Activated T-helper 17 cell treated with anti-CD3 and anti-CD28 coated beads, Interleukin-2, amount 50 U/mL, for 72 hours (primary cell): ENCODE measurements at regions not wholly inside any gene's neighbourhood (a gene's known extent, or its start where the extent isn't known, plus 50 kb on each side); places are given as distances from the start of the nearest gene placed in this dataset.

Experiments
- ATAC-seq: fragments of 150-1000 bp; cut with Tn5 transposase; replicated peaks from 2 replicates; pipeline ENCODE4 v1.10.0; 2021; ENCODE audit warnings: mild to moderate bottlenecking, moderate library complexity
- H3K27ac Mint-ChIP-seq: one replicate; pipeline ENCODE4 v1.8.0; 2022; ENCODE audit warnings: mixed read lengths
- H3K27me3 Mint-ChIP-seq: one replicate; pipeline ENCODE4 v1.8.0; 2022; ENCODE audit warnings: mixed read lengths
- H3K36me3 Mint-ChIP-seq: one replicate; pipeline ENCODE4 v1.8.0; 2022; ENCODE audit warnings: low read depth, mild to moderate bottlenecking, mixed read lengths
- H3K4me1 Mint-ChIP-seq: one replicate; pipeline ENCODE4 v1.8.0; 2022; ENCODE audit warnings: mixed read lengths
- H3K4me3 Mint-ChIP-seq: one replicate; pipeline ENCODE4 v1.8.0; 2022; ENCODE audit warnings: mild to moderate bottlenecking, mixed read lengths
- H3K9me3 Mint-ChIP-seq: one replicate; pipeline ENCODE4 v1.8.0; 2022; ENCODE audit warnings: mixed read lengths

DNA sequence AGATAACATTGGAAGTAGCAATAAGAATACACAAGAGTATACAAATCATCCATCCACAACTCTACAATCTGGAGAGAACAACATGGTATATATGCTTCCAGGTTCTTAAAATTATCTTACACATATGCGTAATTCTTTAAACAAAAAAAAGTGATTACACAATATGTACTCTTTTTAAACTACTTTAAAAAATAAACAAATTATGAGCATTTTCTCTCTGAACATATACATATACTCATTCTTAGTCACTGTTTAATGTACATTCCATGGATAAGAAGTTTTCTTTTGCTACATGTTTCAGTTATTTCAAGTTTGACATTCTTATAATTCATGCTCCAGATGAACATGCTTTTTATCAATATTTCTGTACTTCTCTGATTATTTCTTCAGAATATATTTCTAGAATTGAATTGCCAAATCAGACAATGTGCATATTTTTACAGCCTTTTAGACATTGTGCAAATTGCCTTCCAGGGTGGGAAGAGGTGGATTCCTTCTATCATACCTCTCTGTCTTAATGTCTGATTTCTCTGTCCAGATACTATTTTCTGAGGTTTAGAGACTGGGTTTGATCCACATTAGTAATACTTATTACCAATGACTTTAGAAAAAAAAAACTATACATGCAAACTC, 551.6 kb downstream of the METTL15 start:
- Mint-ChIP-seq H3K4me3 (no peak overlapping the region), H3K27me3 (peaks cover 3% of the 10 kb centered on the region), H3K27ac (no peak overlapping the region), H3K4me1 (no peaks in the 10 kb centered on the region), H3K9me3 (peaks cover 12% of the 10 kb centered on the region), H3K36me3 (no peaks in the 10 kb centered on the region)
- ATAC-seq, result no peak

DNA sequence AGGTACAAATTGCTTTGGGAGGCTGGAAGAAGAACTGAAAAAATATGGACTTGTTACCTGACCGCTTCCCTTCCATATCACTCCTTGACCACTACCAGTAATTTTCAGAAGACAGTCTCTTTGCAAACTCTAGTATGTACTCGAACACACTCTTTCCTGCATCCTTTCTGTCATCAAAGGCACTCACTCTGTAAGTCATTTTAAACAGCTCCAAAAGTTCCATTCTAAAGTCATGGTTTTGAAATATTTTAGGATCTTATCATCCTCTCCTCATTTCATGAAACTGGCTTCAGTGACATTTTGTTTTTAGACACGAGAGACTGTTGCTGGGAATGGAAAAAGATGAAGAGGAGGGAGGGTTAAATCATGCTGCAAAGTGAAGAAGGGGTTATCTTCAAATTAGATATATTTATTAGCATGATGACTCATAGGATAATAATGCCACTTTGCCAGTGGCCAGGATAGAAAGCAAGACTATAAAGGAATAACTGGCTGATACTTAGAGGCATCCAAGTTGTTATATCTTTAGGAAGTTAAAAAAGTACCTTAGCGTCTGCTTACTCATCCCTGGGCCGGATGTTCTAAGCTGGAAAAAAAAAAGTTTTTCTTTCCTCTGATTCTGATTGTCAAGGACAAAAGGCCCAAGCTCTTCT, 549.3 kb downstream of the METTL15 start:
- Mint-ChIP-seq H3K36me3 (no peaks in the 10 kb centered on the region), H3K4me3 (no peak overlapping the region), H3K27me3 (peaks cover 3% of the 10 kb centered on the region), H3K4me1 (no peaks in the 10 kb centered on the region), H3K27ac (no peak overlapping the region), H3K9me3 (peaks cover 3% of the 10 kb centered on the region)
- ATAC-seq, result no peak

DNA sequence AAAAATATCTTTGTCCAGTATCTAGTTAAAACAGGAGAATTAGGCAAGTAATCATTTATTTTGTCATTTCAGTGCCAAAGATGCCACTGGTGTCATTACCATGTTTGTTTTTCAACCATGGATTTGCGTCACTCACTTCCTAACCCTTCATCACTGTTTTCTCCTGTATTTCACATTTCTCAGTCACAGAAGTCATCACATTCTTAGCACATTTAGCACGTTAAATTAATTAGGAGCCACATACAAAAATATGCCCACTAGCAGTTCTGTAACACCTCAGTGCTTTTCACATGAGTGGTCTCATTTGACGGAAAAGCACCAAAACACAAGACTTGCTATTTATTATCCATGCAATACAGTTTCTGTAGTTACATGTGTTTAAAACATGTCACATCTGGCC, 546.0 kb downstream of the METTL15 start:
- no peak overlapping the region for H3K4me3 Mint-ChIP-seq
- H3K36me3 Mint-ChIP-seq, result no peaks in the 10 kb centered on the region
- H3K27me3 Mint-ChIP-seq, result peaks cover 3% of the 10 kb centered on the region
- no peak overlapping the region for H3K27ac Mint-ChIP-seq
- H3K9me3 Mint-ChIP-seq, result peaks cover 4% of the 10 kb centered on the region
- H3K4me1 Mint-ChIP-seq, result no peaks in the 10 kb centered on the region
- ATAC-seq, result no peak

DNA sequence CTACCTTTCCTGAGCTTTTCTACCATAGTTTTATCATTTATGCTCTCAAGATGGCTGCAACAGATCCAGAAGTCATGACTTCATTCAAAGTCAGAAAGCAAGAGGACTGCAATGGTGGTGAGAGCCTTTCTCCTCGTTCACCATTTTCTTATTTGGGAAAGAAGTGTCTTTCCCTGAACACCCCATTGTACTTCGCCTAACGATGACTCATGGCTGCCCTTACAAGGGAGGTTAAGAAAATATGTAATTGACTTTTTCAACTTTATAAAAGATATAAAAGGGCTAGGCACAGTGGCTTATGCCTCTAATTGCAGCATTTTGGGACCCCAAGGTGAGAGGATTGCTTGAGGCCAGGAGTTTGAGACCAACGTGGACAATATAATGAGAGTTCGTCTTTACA, 541.7 kb downstream of the METTL15 start:
- Mint-ChIP-seq H3K9me3 (peaks cover 4% of the 10 kb centered on the region), H3K4me1 (no peaks in the 10 kb centered on the region), H3K4me3 (no peak overlapping the region), H3K36me3 (no peaks in the 10 kb centered on the region), H3K27ac (no peak overlapping the region), H3K27me3 (peaks cover 1% of the 10 kb centered on the region)
- no peak for ATAC-seq

DNA sequence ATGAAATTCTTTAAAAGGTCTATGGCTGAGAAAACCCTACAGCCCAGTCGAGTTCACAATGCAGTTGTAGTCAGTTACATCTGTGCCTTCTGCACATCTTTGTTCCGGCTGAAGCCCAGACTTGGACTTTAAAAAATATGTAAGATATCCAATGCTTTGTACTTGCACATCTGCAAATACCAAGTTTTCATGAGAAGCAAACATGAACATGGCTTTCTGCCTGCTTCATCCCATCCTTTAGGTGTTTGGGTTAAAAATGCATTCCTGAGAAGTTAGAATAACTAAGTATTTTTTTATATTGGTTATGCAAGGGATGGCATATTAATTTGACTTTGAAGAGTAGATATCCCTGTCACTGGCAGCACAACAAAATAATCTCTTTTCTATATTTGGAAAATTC, 528.4 kb downstream of the METTL15 start:
- Mint-ChIP-seq H3K9me3 (no peaks in the 10 kb centered on the region), H3K4me3 (no peak overlapping the region), H3K27me3 (no peaks in the 10 kb centered on the region), H3K27ac (no peak overlapping the region), H3K4me1 (no peaks in the 10 kb centered on the region), H3K36me3 (no peaks in the 10 kb centered on the region)
- no peak for ATAC-seq

DNA sequence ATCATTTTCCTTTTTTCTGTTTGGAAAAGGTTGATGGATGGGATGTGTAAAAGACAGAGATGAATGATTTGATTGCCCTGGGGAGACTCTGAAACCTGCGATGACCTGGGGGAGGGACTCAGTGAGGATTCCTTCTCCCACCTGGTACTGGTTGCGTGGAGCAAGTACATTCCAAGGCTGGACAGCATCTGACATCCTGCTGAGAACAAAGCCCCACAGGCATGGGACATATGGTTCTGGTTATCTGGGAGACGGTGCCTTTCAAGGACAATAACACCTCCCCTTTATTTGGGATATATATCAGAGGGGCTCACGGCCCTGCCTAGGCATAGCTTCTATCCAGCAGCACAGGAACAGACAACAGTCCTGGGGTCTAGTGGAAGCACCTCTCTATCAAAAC, 527.8 kb downstream of the METTL15 start:
- no peak for ATAC-seq
- Mint-ChIP-seq H3K9me3 (no peaks in the 10 kb centered on the region), H3K36me3 (no peaks in the 10 kb centered on the region), H3K27ac (no peak overlapping the region), H3K4me3 (no peak overlapping the region), H3K4me1 (no peaks in the 10 kb centered on the region), H3K27me3 (no peaks in the 10 kb centered on the region)

DNA sequence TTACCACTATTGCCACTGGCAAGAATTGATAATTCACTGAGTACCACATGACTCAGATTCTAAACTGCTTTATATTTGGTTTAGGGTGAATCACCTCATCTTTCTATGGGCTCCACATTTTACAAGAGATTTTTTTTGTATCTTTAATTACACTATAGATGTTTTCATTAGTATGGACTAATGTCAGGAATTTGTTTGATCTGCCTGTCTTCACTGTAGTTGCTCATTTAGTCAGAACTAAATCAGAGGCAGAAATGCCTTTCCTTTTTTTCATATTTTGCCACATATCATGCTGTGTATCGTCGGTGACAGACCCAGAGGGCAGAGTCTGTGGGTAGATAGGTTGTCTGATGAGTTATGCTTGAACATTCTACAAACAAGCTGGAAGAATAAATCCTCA, 524.1 kb downstream of the METTL15 start:
- Mint-ChIP-seq H3K27ac (no peak overlapping the region), H3K4me1 (no peaks in the 10 kb centered on the region), H3K9me3 (no peaks in the 10 kb centered on the region), H3K36me3 (no peaks in the 10 kb centered on the region), H3K4me3 (no peak overlapping the region), H3K27me3 (no peaks in the 10 kb centered on the region)
- no peak for ATAC-seq

DNA sequence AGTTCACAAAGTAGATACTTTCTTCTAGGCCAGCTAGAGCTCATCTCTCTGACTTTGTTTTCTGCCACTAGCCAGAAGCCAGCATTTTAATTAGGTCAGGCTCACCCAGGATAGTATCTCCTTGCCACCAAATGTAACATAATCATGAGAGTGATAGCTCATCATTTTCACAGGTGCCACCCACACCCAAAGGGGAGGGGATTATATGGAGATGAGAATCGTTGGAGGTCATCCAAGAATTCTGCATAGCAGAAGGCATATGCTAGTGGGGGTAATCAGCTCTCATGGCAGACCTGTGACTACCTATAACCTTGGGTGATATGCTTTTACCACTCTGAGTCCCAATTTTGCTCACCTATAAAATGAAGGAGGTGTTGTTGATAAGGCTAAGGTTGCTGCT, 523.0 kb downstream of the METTL15 start:
- Mint-ChIP-seq H3K36me3 (no peaks in the 10 kb centered on the region), H3K27ac (no peak overlapping the region), H3K9me3 (no peaks in the 10 kb centered on the region), H3K27me3 (no peaks in the 10 kb centered on the region), H3K4me3 (no peak overlapping the region), H3K4me1 (no peaks in the 10 kb centered on the region)
- no peak for ATAC-seq

DNA sequence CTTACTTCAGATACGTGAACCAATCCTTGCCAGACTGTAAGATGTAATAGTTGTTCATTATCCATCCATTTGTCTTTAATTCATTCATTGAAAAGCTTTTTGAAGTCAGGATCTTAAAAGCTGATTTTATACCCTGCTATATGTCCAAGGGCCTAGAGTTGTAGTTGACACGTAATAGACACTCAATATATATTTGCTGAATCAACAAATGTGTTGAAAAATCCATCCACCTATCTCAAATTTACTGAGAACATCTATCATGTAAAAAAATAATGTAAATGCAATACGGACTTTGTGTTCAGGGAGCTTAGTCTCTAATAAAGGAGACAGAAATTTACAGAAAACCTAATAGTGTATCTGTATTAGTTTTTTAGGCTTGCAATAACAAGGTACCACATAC, 521.0 kb downstream of the METTL15 start:
- Mint-ChIP-seq H3K36me3 (no peaks in the 10 kb centered on the region), H3K9me3 (no peaks in the 10 kb centered on the region), H3K4me1 (no peaks in the 10 kb centered on the region), H3K27ac (no peak overlapping the region), H3K27me3 (no peaks in the 10 kb centered on the region), H3K4me3 (no peak overlapping the region)
- ATAC-seq, result no peak

DNA sequence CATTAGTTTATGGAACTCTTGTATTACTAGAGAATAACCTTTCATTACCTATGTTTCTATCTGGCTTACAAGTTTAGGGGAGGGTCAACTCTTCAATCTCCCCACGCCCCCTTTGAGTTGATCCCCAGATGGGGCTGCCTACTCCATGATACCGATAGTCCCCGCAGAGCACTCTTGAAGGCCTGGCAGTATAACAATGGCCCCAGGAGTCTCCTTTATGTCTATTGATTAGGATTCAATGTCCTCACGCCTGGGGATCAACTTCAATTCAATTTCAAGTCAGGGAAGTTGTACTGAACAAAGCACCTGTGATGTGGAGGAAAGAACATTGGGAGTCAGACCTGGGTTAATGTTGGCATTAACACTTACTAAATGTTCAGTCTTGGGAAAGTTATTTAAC, 520.2 kb downstream of the METTL15 start:
- H3K4me3 Mint-ChIP-seq, result no peak overlapping the region
- peaks cover under 1% of the 10 kb centered on the region for H3K9me3 Mint-ChIP-seq
- no peaks in the 10 kb centered on the region for H3K36me3 Mint-ChIP-seq
- H3K4me1 Mint-ChIP-seq, result no peaks in the 10 kb centered on the region
- no peaks in the 10 kb centered on the region for H3K27me3 Mint-ChIP-seq
- no peak for ATAC-seq
- no peak overlapping the region for H3K27ac Mint-ChIP-seq

DNA sequence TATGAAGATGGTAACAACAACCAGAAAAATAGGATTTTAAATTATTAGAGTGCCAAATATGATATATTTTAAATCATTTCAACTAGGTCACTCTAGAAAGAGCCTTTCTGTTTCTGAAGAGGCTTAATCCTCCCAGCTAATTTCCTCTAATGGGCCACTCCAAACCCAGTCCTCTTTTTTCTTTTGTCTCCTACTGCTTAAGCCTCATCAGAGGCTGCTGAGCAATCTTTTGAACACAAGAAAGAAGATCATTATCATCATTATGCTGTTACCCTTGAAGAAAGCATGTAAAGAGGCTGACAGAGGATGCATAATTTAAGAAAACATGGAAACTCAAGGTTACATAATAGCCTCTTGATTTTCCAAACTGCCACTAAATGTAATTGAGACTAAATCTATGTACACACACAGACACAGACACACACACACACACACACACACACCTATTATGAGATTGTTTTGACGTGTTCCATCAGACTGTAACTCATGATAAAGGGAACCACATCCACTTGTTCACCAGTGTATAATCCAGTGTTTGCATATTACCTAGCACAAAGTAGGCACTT, 519.6 kb downstream of the METTL15 start:
- H3K36me3 Mint-ChIP-seq, result no peaks in the 10 kb centered on the region
- no peak for ATAC-seq
- no peak overlapping the region for H3K4me3 Mint-ChIP-seq
- no peak overlapping the region for H3K27ac Mint-ChIP-seq
- H3K4me1 Mint-ChIP-seq, result no peaks in the 10 kb centered on the region
- no peaks in the 10 kb centered on the region for H3K27me3 Mint-ChIP-seq
- peaks cover 4% of the 10 kb centered on the region for H3K9me3 Mint-ChIP-seq

DNA sequence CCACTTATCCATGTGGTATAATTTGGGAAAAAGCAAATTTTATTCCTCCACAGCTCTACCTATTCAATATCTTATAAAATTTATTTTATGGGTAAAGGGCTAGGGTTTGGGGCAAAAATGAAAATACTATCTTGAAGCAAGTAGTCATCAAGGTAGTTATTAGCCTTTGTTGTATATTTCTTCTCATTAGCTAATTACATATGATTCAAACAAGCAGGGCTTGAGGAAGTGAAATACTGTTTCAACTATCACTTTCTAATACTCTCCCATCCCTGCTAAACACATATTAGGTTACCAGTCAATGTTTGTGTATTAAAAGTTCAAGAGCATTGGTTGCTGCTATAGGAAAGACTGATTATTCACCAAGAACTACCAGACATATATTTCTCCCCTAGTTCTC, 517.3 kb downstream of the METTL15 start:
- Mint-ChIP-seq H3K4me3 (no peak overlapping the region), H3K36me3 (no peaks in the 10 kb centered on the region)

DNA sequence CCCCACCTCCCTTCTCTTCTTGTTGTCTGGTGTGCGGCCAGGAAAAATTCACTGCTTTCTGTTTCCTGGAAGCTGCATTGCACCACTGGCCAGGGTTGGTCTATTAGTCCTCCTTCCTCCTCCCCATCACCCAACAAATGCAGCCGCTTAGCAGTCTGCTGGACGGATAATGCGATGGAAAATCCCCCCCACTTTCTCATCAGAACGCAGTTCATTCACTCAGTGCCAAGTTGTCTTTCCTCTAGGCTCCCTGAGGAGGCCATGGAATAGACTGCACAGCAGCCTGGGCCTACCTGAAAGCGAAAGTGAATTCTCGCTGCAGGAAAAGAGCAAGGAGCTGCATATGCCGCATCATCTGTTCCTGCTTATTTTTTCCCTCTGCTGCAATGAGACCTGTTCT, 513.6 kb downstream of the METTL15 start:
- ATAC-seq, result no peak
- H3K4me1 Mint-ChIP-seq, result no peaks in the 10 kb centered on the region
- H3K36me3 Mint-ChIP-seq, result no peaks in the 10 kb centered on the region

More for the DNA sequence above, 517.3 kb downstream of the METTL15 start:
- ATAC-seq, result no peak
- no peaks in the 10 kb centered on the region for H3K27me3 Mint-ChIP-seq
- H3K9me3 Mint-ChIP-seq, result peaks cover 8% of the 10 kb centered on the region
- H3K27ac Mint-ChIP-seq, result no peak overlapping the region
- H3K4me1 Mint-ChIP-seq, result no peaks in the 10 kb centered on the region

DNA sequence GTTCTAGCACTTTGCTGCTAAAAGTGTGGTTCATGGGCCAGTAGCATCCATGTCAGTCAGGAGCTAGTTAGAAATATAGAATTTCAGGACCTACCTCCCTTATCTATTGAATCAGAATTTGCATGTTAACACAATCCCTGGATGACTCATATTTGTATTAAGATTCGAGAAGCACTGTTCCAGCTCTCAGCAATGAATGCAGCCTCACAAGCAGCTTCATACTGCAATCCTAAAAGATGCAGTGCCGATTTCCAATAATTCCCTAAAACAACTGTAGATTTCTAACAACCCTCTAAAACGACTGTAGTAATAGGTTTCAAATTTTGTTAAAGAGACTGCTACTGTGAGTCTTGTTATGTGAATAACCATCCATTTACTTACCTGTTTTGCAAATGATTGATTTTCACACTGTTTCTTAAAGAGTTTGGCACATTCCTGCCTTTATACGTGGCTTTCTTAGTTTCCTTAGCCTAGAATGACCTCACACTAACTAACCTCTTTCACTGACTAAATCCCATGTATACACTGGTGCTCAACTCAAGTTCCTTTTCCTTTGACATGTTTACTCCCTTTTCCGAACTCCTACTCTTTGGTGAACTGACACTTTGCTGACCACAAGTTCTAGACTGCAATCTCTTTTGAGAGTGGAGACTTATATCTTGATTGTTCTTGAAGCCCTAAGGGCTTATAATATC, 511.8 kb downstream of the METTL15 start:
- Mint-ChIP-seq H3K9me3 (peaks cover 8% of the 10 kb centered on the region), H3K27me3 (peaks cover 3% of the 10 kb centered on the region), H3K36me3 (no peaks in the 10 kb centered on the region), H3K27ac (no peak overlapping the region), H3K4me3 (no peak overlapping the region), H3K4me1 (no peaks in the 10 kb centered on the region)
- ATAC-seq, result no peak

More for the DNA sequence above, 513.6 kb downstream of the METTL15 start:
- no peak overlapping the region for H3K4me3 Mint-ChIP-seq
- H3K27me3 Mint-ChIP-seq, result peaks cover 3% of the 10 kb centered on the region
- H3K27ac Mint-ChIP-seq, result no peak overlapping the region
- peaks cover 8% of the 10 kb centered on the region for H3K9me3 Mint-ChIP-seq

DNA sequence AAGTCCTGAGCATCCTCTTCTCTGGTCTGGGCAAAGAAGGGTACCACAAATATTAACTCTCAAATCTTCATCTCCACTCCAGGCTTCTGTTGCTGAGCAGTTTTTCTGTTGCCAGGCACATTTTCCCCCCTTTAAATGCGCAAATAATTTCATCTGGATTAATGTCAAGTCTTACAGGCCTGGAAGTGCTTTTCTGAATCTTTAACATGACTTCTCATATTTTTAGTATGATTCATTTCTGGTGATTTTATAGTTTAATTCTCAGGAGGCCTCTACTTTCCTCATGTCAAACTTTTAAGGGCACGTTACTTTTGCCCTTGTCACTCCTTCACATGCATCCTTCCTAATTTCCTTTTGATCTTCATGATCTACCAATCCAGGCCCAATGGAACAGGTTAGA, 510.2 kb downstream of the METTL15 start:
- Mint-ChIP-seq H3K27me3 (peaks cover 3% of the 10 kb centered on the region), H3K4me3 (no peak overlapping the region), H3K36me3 (no peaks in the 10 kb centered on the region), H3K27ac (no peak overlapping the region), H3K9me3 (peaks cover 8% of the 10 kb centered on the region), H3K4me1 (no peaks in the 10 kb centered on the region)
- no peak for ATAC-seq
